ENCODE measurements at regions not wholly inside any gene's neighbourhood (a gene's known extent, or its start where the extent isn't known, plus 50 kb on each side); places are given as distances from the start of the nearest gene placed in this dataset.

- no peak for TF ChIP-seq CTCF (IDR thresholded peaks at IDR 0.05)
- TF ChIP-seq POLR2A (IDR thresholded peaks at IDR 0.05), result no peak
- 63 to 72% methylated on average over 7 of the region's 7 CpGs for WGBS, 2 donors
- Histone ChIP-seq H3K9me3 (no peaks in the 10 kb centered on the region), H3K27me3 (no peaks in the 10 kb centered on the region), H3K36me3 (replicated peaks in 1 of 2; ENCODE audit: insufficient read depth in 1 of 2, low read depth in 2 of 2) (no peaks in the 10 kb centered on the region), H3K4me3 (no peak overlapping the region), H3K4me1 (no peaks in the 10 kb centered on the region), H3K27ac (no peak overlapping the region)
- intact Hi-C loops (cut with DNase I), result no loop called here
- ATAC-seq (no peak), DNase-seq (no peak)
Observed at GRCh38 chr16:9556949-9557665, 465.7 kb downstream of the HAPSTR1 start.

- Histone ChIP-seq H3K9me3 (no peaks in the 10 kb centered on the region), H3K27ac (no peak overlapping the region), H3K4me1 (no peaks in the 10 kb centered on the region), H3K27me3 (no peaks in the 10 kb centered on the region), H3K4me3 (no peak overlapping the region), H3K36me3 (replicated peaks in 1 of 2; ENCODE audit: insufficient read depth in 1 of 2, low read depth in 2 of 2) (no peaks in the 10 kb centered on the region)
- TF ChIP-seq CTCF (IDR thresholded peaks at IDR 0.05), result no peak
- TF ChIP-seq POLR2A (IDR thresholded peaks at IDR 0.05), result no peak
- intact Hi-C loops (cut with DNase I), result no loop called here
- WGBS, 2 donors, result 79 to 88% methylated on average over 3 of the region's 3 CpGs
- DNase-seq (no peak), ATAC-seq (no peak)
Observed at GRCh38 chr16:9557713-9558112, 466.3 kb downstream of the HAPSTR1 start.

GRCh38 chr16:9566099-9566498 is 474.7 kb downstream of the HAPSTR1 start:
- H3K27ac ChIP-seq, result no peak overlapping the region
- H3K27me3 ChIP-seq, result no peaks in the 10 kb centered on the region
- no peak for TF ChIP-seq POLR2A (IDR thresholded peaks at IDR 0.05)
- no peak for TF ChIP-seq CTCF (IDR thresholded peaks at IDR 0.05)
- no peaks in the 10 kb centered on the region for H3K36me3 ChIP-seq (replicated peaks in 1 of 2; ENCODE audit: insufficient read depth in 1 of 2, low read depth in 2 of 2)
- no peak overlapping the region for H3K4me3 ChIP-seq
- DNase-seq (no peak), ATAC-seq (no peak)
- H3K9me3 ChIP-seq, result no peaks in the 10 kb centered on the region
- intact Hi-C loops (cut with DNase I), result no loop called here
- 78 to 91% methylated on average over 6 of the region's 6 CpGs for WGBS, 2 donors
- no peaks in the 10 kb centered on the region for H3K4me1 ChIP-seq

- Histone ChIP-seq H3K9me3 (no peaks in the 10 kb centered on the region), H3K27me3 (no peaks in the 10 kb centered on the region), H3K4me3 (no peak overlapping the region), H3K4me1 (no peaks in the 10 kb centered on the region), H3K36me3 (replicated peaks in 1 of 2; ENCODE audit: insufficient read depth in 1 of 2, low read depth in 2 of 2) (no peaks in the 10 kb centered on the region), H3K27ac (no peak overlapping the region)
- intact Hi-C loops (cut with DNase I), result no loop called here
- DNase-seq (no peak), ATAC-seq (no peak)
- TF ChIP-seq POLR2A (IDR thresholded peaks at IDR 0.05) (no peak), CTCF (IDR thresholded peaks at IDR 0.05) (no peak)
- 72 to 76% methylated on average over 7 of the region's 7 CpGs for WGBS, 2 donors
Observed at GRCh38 chr16:9567666-9568065, 476.2 kb downstream of the HAPSTR1 start.

GRCh38 chr16:9568261-9568660 is 476.8 kb downstream of the HAPSTR1 start:
- DNase-seq (no peak), ATAC-seq (no peak)
- Histone ChIP-seq H3K36me3 (replicated peaks in 1 of 2; ENCODE audit: insufficient read depth in 1 of 2, low read depth in 2 of 2) (no peaks in the 10 kb centered on the region), H3K4me1 (no peaks in the 10 kb centered on the region), H3K4me3 (no peak overlapping the region), H3K9me3 (no peaks in the 10 kb centered on the region), H3K27ac (no peak overlapping the region), H3K27me3 (no peaks in the 10 kb centered on the region)
- intact Hi-C loops (cut with DNase I), result no loop called here
- 74 to 79% methylated on average over 2 of the region's 2 CpGs for WGBS, 2 donors
- no peak for TF ChIP-seq CTCF (IDR thresholded peaks at IDR 0.05)
- TF ChIP-seq POLR2A (IDR thresholded peaks at IDR 0.05), result no peak

Measured in body of pancreas (tissue), 4 donors.